ENCODE measurements at regions not wholly inside any gene's neighbourhood (a gene's known extent, or its start where the extent isn't known, plus 50 kb on each side); places are given as distances from the start of the nearest gene placed in this dataset.

DNA sequence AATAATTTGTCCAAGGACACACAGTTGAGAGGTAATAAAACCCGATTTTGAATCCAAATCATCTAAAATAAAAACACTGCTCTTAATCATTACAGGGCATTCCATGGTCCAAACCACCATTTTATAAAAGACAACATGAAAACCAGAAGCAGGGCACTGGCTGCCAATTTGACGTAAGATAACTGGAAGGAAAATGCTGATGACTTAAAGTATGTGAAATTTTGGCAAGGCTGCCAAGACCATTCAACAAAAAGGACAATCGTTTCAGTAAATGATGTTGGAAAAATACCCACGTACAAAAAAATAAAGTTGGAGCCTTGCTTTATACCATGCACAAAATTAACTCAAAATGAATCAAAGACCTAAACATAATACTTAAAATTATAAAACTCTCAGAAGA, 344.4 kb downstream of the RAPGEF2 start:
- Histone ChIP-seq H3K79me2 (ENCODE audit: low read length) (no peaks in the 10 kb centered on the region), H3K4me1 (ENCODE audit: low read length) (no peaks in the 10 kb centered on the region), H3K9me2 (replicated peaks; ENCODE audit: insufficient read depth, low read length) (no peaks in the 10 kb centered on the region), H3K4me3 (ENCODE audit: low read length) (no peak overlapping the region), H3K9me3 (ENCODE audit: low read length) (no peaks in the 10 kb centered on the region), H3K36me3 (ENCODE audit: insufficient read depth, low read length) (no peaks in the 10 kb centered on the region), H4K20me1 (ENCODE audit: insufficient read depth, low read depth, low read length) (no peaks in the 10 kb centered on the region), H3K4me2 (ENCODE audit: low read depth, low read length, poor library complexity, severe bottlenecking) (no peak overlapping the region), H3K9ac (ENCODE audit: low read length) (no peak overlapping the region), H3K27ac (ENCODE audit: low read length) (no peak overlapping the region), H3K27me3 (ENCODE audit: low read length) (no peaks in the 10 kb centered on the region), H2AFZ (ENCODE audit: low read length) (no peak overlapping the region)
- no peak for DNase-seq

DNA sequence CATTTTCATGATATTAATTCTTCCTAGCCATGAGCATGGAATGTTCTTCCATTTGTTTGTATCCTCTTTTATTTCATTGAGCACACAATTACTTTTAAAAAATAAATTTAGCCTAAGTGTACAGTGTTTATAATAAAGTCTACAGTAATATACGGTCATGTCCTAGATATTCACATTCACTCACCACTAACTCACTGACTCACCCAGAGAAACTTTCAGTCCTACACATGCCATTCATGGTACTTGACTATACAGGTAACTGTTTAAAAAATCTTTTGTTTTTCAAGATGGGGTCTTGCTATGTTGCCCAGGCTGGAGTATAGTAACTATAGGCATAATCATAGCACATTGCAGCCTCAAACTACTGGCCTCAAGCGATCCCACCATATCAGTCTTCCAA, 348.1 kb downstream of the RAPGEF2 start:
- H3K27ac ChIP-seq (ENCODE audit: low read length), result no peak overlapping the region
- H3K79me2 ChIP-seq (ENCODE audit: low read length), result no peaks in the 10 kb centered on the region
- no peak for DNase-seq
- no peak overlapping the region for H3K4me3 ChIP-seq (ENCODE audit: low read length)
- no peaks in the 10 kb centered on the region for H3K36me3 ChIP-seq (ENCODE audit: insufficient read depth, low read length)
- no peaks in the 10 kb centered on the region for H3K9me2 ChIP-seq (replicated peaks; ENCODE audit: insufficient read depth, low read length)
- H4K20me1 ChIP-seq (ENCODE audit: insufficient read depth, low read depth, low read length), result no peaks in the 10 kb centered on the region
- H3K4me1 ChIP-seq (ENCODE audit: low read length), result no peaks in the 10 kb centered on the region
- no peak overlapping the region for H3K9ac ChIP-seq (ENCODE audit: low read length)
- no peaks in the 10 kb centered on the region for H3K27me3 ChIP-seq (ENCODE audit: low read length)
- H3K4me2 ChIP-seq (ENCODE audit: low read depth, low read length, poor library complexity, severe bottlenecking), result no peak overlapping the region
- H2AFZ ChIP-seq (ENCODE audit: low read length), result no peak overlapping the region
- H3K9me3 ChIP-seq (ENCODE audit: low read length), result no peaks in the 10 kb centered on the region

DNA sequence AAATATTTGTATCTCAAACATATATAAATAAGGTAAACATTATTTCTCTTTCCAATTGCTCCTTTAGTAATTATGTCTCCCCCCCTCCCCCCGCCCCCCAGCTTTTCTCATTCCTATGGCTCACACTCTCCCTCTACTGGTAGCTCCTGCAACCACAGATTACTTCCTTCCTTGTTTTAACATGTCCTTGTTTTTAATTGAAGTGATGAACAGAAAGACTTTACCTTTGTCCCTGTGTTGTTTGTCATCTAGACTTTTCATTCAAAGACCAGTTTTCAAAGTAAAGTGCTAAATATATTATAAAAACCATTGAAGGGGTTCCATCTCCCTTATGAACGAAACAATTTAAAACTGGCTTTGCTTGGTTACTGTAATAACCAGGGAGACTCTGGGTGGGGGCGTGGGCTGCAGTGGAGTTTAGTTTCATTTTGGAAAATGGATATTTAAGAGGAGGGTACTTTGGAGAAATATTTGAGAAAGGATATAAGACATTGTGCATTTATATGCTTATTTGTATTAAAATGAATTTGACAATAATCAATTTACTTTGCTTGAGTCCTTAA, 352.9 kb downstream of the RAPGEF2 start:
- Histone ChIP-seq H3K27ac (ENCODE audit: low read length) (no peak overlapping the region), H2AFZ (ENCODE audit: low read length) (0 out of 2 replicates have a peak overlapping the region, but pooled peaks have one; percentile 60), H3K9me2 (replicated peaks; ENCODE audit: insufficient read depth, low read length) (no peaks in the 10 kb centered on the region), H3K79me2 (ENCODE audit: low read length) (no peaks in the 10 kb centered on the region), H3K27me3 (ENCODE audit: low read length) (no peaks in the 10 kb centered on the region), H4K20me1 (ENCODE audit: insufficient read depth, low read depth, low read length) (no peaks in the 10 kb centered on the region), H3K9me3 (ENCODE audit: low read length) (no peaks in the 10 kb centered on the region), H3K9ac (ENCODE audit: low read length) (no peak overlapping the region), H3K36me3 (ENCODE audit: insufficient read depth, low read length) (no peaks in the 10 kb centered on the region), H3K4me3 (ENCODE audit: low read length) (no peak overlapping the region), H3K4me2 (ENCODE audit: low read depth, low read length, poor library complexity, severe bottlenecking) (no peak overlapping the region), H3K4me1 (ENCODE audit: low read length) (no peaks in the 10 kb centered on the region)
- peak; percentile 68 for DNase-seq

- H3K79me2 ChIP-seq (ENCODE audit: low read length), result no peaks in the 10 kb centered on the region
- H2AFZ ChIP-seq (ENCODE audit: low read length), result no peak overlapping the region
- H3K9me3 ChIP-seq (ENCODE audit: low read length), result peaks cover 29% of the 10 kb centered on the region
- H3K9ac ChIP-seq (ENCODE audit: low read length), result no peak overlapping the region
- DNase-seq, result no peak
- no peaks in the 10 kb centered on the region for H3K4me1 ChIP-seq (ENCODE audit: low read length)
- no peaks in the 10 kb centered on the region for H3K9me2 ChIP-seq (replicated peaks; ENCODE audit: insufficient read depth, low read length)
- no peak overlapping the region for H3K27ac ChIP-seq (ENCODE audit: low read length)
- no peak overlapping the region for H3K4me2 ChIP-seq (ENCODE audit: low read depth, low read length, poor library complexity, severe bottlenecking)
- no peak overlapping the region for H3K4me3 ChIP-seq (ENCODE audit: low read length)
- H3K27me3 ChIP-seq (ENCODE audit: low read length), result 0 out of 2 replicates have a peak, but pooled peaks cover 3% of the 10 kb centered on the region
- H3K36me3 ChIP-seq (ENCODE audit: insufficient read depth, low read length), result no peaks in the 10 kb centered on the region
- no peaks in the 10 kb centered on the region for H4K20me1 ChIP-seq (ENCODE audit: insufficient read depth, low read depth, low read length)
These were observed 357.5 kb downstream of the RAPGEF2 start for GRCh38 chr4:159460371-159460770.

GRCh38 chr4:159463235-159463634, 360.4 kb downstream of the RAPGEF2 start:
- H3K36me3 ChIP-seq (ENCODE audit: insufficient read depth, low read length), result no peaks in the 10 kb centered on the region
- no peaks in the 10 kb centered on the region for H4K20me1 ChIP-seq (ENCODE audit: insufficient read depth, low read depth, low read length)
- peaks cover 29% of the 10 kb centered on the region for H3K9me3 ChIP-seq (ENCODE audit: low read length)
- no peak for DNase-seq
- H3K9ac ChIP-seq (ENCODE audit: low read length), result no peak overlapping the region
- H3K4me3 ChIP-seq (ENCODE audit: low read length), result no peak overlapping the region
- H3K27me3 ChIP-seq (ENCODE audit: low read length), result 0 out of 2 replicates have a peak, but pooled peaks cover 3% of the 10 kb centered on the region
- no peak overlapping the region for H3K27ac ChIP-seq (ENCODE audit: low read length)
- H3K9me2 ChIP-seq (replicated peaks; ENCODE audit: insufficient read depth, low read length), result no peaks in the 10 kb centered on the region
- H3K79me2 ChIP-seq (ENCODE audit: low read length), result no peaks in the 10 kb centered on the region
- no peak overlapping the region for H2AFZ ChIP-seq (ENCODE audit: low read length)
- H3K4me1 ChIP-seq (ENCODE audit: low read length), result no peaks in the 10 kb centered on the region
- H3K4me2 ChIP-seq (ENCODE audit: low read depth, low read length, poor library complexity, severe bottlenecking), result no peak overlapping the region

- Histone ChIP-seq H3K4me1 (ENCODE audit: low read length) (no peaks in the 10 kb centered on the region), H3K27me3 (ENCODE audit: low read length) (0 out of 2 replicates have a peak, but pooled peaks cover 3% of the 10 kb centered on the region), H3K27ac (ENCODE audit: low read length) (no peak overlapping the region), H3K4me3 (ENCODE audit: low read length) (no peak overlapping the region), H3K4me2 (ENCODE audit: low read depth, low read length, poor library complexity, severe bottlenecking) (no peak overlapping the region), H3K36me3 (ENCODE audit: insufficient read depth, low read length) (no peaks in the 10 kb centered on the region), H4K20me1 (ENCODE audit: insufficient read depth, low read depth, low read length) (no peaks in the 10 kb centered on the region), H3K9ac (ENCODE audit: low read length) (no peak overlapping the region), H2AFZ (ENCODE audit: low read length) (no peak overlapping the region), H3K79me2 (ENCODE audit: low read length) (no peaks in the 10 kb centered on the region), H3K9me3 (ENCODE audit: low read length) (peaks cover 29% of the 10 kb centered on the region), H3K9me2 (replicated peaks; ENCODE audit: insufficient read depth, low read length) (no peaks in the 10 kb centered on the region)
- no peak for DNase-seq
These were observed 361.4 kb downstream of the RAPGEF2 start for GRCh38 chr4:159464302-159464701.

GRCh38 chr4:159476886-159477285, 374.0 kb downstream of the RAPGEF2 start:
- Histone ChIP-seq H3K36me3 (ENCODE audit: insufficient read depth, low read length) (no peaks in the 10 kb centered on the region), H3K79me2 (ENCODE audit: low read length) (no peaks in the 10 kb centered on the region), H3K4me2 (ENCODE audit: low read depth, low read length, poor library complexity, severe bottlenecking) (no peak overlapping the region), H3K9me2 (replicated peaks; ENCODE audit: insufficient read depth, low read length) (no peaks in the 10 kb centered on the region), H4K20me1 (ENCODE audit: insufficient read depth, low read depth, low read length) (no peaks in the 10 kb centered on the region), H3K4me3 (ENCODE audit: low read length) (no peak overlapping the region), H3K27ac (ENCODE audit: low read length) (no peak overlapping the region), H2AFZ (ENCODE audit: low read length) (no peak overlapping the region), H3K27me3 (ENCODE audit: low read length) (no peaks in the 10 kb centered on the region), H3K9me3 (ENCODE audit: low read length) (no peaks in the 10 kb centered on the region), H3K4me1 (ENCODE audit: low read length) (no peaks in the 10 kb centered on the region), H3K9ac (ENCODE audit: low read length) (no peak overlapping the region)
- DNase-seq, result no peak

DNA sequence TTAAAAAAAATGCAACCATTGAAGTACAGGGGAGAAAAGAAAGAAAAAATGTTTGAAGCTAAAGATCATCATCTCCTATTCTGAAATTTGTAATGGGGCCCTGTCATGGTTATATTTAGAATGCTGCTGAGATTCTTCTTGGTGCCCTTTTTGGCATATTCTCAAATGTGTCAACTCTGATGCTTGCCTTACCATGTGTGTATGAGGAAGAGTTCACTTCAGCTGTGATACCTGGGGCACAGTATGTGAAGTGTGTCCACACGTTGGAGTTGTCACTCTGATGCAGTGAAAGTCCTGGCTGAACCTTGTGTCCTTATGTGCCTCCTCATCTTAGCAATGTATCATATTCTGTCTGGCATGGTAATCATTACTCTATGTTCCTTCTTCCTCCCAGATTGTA, 377.9 kb downstream of the RAPGEF2 start:
- H3K27me3 ChIP-seq (ENCODE audit: low read length), result no peaks in the 10 kb centered on the region
- H3K79me2 ChIP-seq (ENCODE audit: low read length), result no peaks in the 10 kb centered on the region
- no peaks in the 10 kb centered on the region for H3K4me1 ChIP-seq (ENCODE audit: low read length)
- no peaks in the 10 kb centered on the region for H3K9me2 ChIP-seq (replicated peaks; ENCODE audit: insufficient read depth, low read length)
- no peaks in the 10 kb centered on the region for H4K20me1 ChIP-seq (ENCODE audit: insufficient read depth, low read depth, low read length)
- no peak for DNase-seq
- H3K9me3 ChIP-seq (ENCODE audit: low read length), result no peaks in the 10 kb centered on the region
- H3K4me3 ChIP-seq (ENCODE audit: low read length), result no peak overlapping the region
- no peak overlapping the region for H3K4me2 ChIP-seq (ENCODE audit: low read depth, low read length, poor library complexity, severe bottlenecking)
- H3K36me3 ChIP-seq (ENCODE audit: insufficient read depth, low read length), result no peaks in the 10 kb centered on the region
- no peak overlapping the region for H3K27ac ChIP-seq (ENCODE audit: low read length)
- no peak overlapping the region for H2AFZ ChIP-seq (ENCODE audit: low read length)
- no peak overlapping the region for H3K9ac ChIP-seq (ENCODE audit: low read length)

- no peak overlapping the region for H3K27ac ChIP-seq (ENCODE audit: low read length)
These were observed 379.1 kb downstream of the RAPGEF2 start for GRCh38 chr4:159481936-159482335.

More at GRCh38 chr4:159481936-159482335, 379.1 kb downstream of the RAPGEF2 start:
- Histone ChIP-seq H3K9me3 (ENCODE audit: low read length) (no peaks in the 10 kb centered on the region), H3K27me3 (ENCODE audit: low read length) (no peaks in the 10 kb centered on the region), H3K9ac (ENCODE audit: low read length) (no peak overlapping the region), H3K4me2 (ENCODE audit: low read depth, low read length, poor library complexity, severe bottlenecking) (no peak overlapping the region), H3K79me2 (ENCODE audit: low read length) (no peaks in the 10 kb centered on the region), H3K4me1 (ENCODE audit: low read length) (no peaks in the 10 kb centered on the region), H2AFZ (ENCODE audit: low read length) (no peak overlapping the region), H3K36me3 (ENCODE audit: insufficient read depth, low read length) (no peaks in the 10 kb centered on the region), H4K20me1 (ENCODE audit: insufficient read depth, low read depth, low read length) (no peaks in the 10 kb centered on the region), H3K9me2 (replicated peaks; ENCODE audit: insufficient read depth, low read length) (no peaks in the 10 kb centered on the region), H3K4me3 (ENCODE audit: low read length) (no peak overlapping the region)
- DNase-seq, result no peak

All from Karpas-422 (cell line).